ENCODE measurements at regions not wholly inside any gene's neighbourhood (a gene's known extent, or its start where the extent isn't known, plus 50 kb on each side); places are given as distances from the start of the nearest gene placed in this dataset.
A peak's percentile ranks its signal among the peaks of the same experiment; 100 is the strongest.

- DNase-seq, result peak; percentile 32 to 33
These were observed 601.8 kb downstream of the CCDC171 start for GRCh38 chr9:16154521-16155078.

- DNase-seq, result no peak
These were observed 603.0 kb downstream of the CCDC171 start for GRCh38 chr9:16155878-16156277.

- DNase-seq, result no peak
These were observed 604.4 kb downstream of the CCDC171 start for GRCh38 chr9:16157216-16157615.

GRCh38 chr9:16157651-16158050, 604.8 kb downstream of the CCDC171 start:
- no peak for DNase-seq

- DNase-seq, result no peak
These were observed 605.2 kb downstream of the CCDC171 start for GRCh38 chr9:16158093-16158492.

- no peak for DNase-seq
These were observed 608.6 kb downstream of the CCDC171 start for GRCh38 chr9:16161483-16161882.

- DNase-seq, result no peak
These were observed 617.3 kb downstream of the CCDC171 start for GRCh38 chr9:16170119-16170518.

- no peak for DNase-seq
These were observed 619.1 kb downstream of the CCDC171 start for GRCh38 chr9:16171911-16172310.

GRCh38 chr9:16172796-16173195, 620.0 kb downstream of the CCDC171 start:
- no peak for DNase-seq

GRCh38 chr9:16174915-16175314, 622.1 kb downstream of the CCDC171 start:
- DNase-seq, result no peak

GRCh38 chr9:16175461-16175860, 622.6 kb downstream of the CCDC171 start:
- DNase-seq, result no peak

GRCh38 chr9:16178294-16178693, 625.5 kb downstream of the CCDC171 start:
- DNase-seq, result no peak

GRCh38 chr9:16179566-16179965, 626.7 kb downstream of the CCDC171 start:
- no peak for DNase-seq

- DNase-seq, result no peak
These were observed 627.2 kb downstream of the CCDC171 start for GRCh38 chr9:16180091-16180490.

GRCh38 chr9:16180546-16180945, 627.7 kb downstream of the CCDC171 start:
- no peak for DNase-seq

GRCh38 chr9:16181539-16181938, 628.7 kb downstream of the CCDC171 start:
- DNase-seq, result no peak

GRCh38 chr9:16182784-16183183, 629.9 kb downstream of the CCDC171 start:
- DNase-seq, result no peak

GRCh38 chr9:16184964-16185646, 632.3 kb downstream of the CCDC171 start:
- no peak for DNase-seq

GRCh38 chr9:16191191-16191590, 638.3 kb downstream of the CCDC171 start:
- no peak for DNase-seq

- peak; percentile 70 to 79 for DNase-seq
These were observed 639.0 kb downstream of the CCDC171 start for GRCh38 chr9:16191691-16192402.

- DNase-seq, result no peak
These were observed 639.7 kb downstream of the CCDC171 start for GRCh38 chr9:16192403-16193017.

GRCh38 chr9:16193066-16193465, 640.2 kb downstream of the CCDC171 start:
- no peak for DNase-seq

GRCh38 chr9:16196206-16196605, 643.4 kb downstream of the CCDC171 start:
- no peak for DNase-seq

Measured in right lung (tissue), 2 donors.